Dedifferentiated amniotic fluid mesenchymal stem cell (primary cell): ENCODE measurements at regions not wholly inside any gene's neighbourhood (a gene's known extent, or its start where the extent isn't known, plus 50 kb on each side); places are given as distances from the start of the nearest gene placed in this dataset.
A peak's percentile ranks its signal among the peaks of the same experiment; 100 is the strongest.
"Not testable (repeated sequence)": the region's sequence is repeated elsewhere in the genome, so short reads cannot be mapped to it uniquely, and the experiment has no call there.

Experiments
- DNase-seq: peaks from one replicate; pipeline ENCODE4 v3.0.0-alpha.2; 2016; ENCODE audit errors: extremely low spot score

- no peak for DNase-seq
Measured at GRCh38 chr13:74248477-74248876, 114.3 kb upstream of the KLF12 start.

GRCh38 chr13:74246487-74246886 is 112.3 kb upstream of the KLF12 start:
- no peak for DNase-seq

- DNase-seq = no peak
Measured at GRCh38 chr13:74243637-74244526, 109.7 kb upstream of the KLF12 start.

- DNase-seq = not testable (repeated sequence)
Measured at GRCh38 chr13:74241343-74241742, 107.1 kb upstream of the KLF12 start.

- no peak for DNase-seq
Measured at GRCh38 chr13:74230984-74231501, 96.8 kb upstream of the KLF12 start.

GRCh38 chr13:74229242-74229641 is 95.0 kb upstream of the KLF12 start:
- no peak for DNase-seq

GRCh38 chr13:74227476-74228158 is 93.4 kb upstream of the KLF12 start:
- no peak for DNase-seq

- DNase-seq = no peak
Measured at GRCh38 chr13:74226791-74227475, 92.7 kb upstream of the KLF12 start.

- DNase-seq = no peak
Measured at GRCh38 chr13:74221752-74222151, 87.5 kb upstream of the KLF12 start.

GRCh38 chr13:74219566-74219965 is 85.4 kb upstream of the KLF12 start:
- DNase-seq = no peak

- no peak for DNase-seq
Measured at GRCh38 chr13:74218291-74218690, 84.1 kb upstream of the KLF12 start.

GRCh38 chr13:74217811-74218210 is 83.6 kb upstream of the KLF12 start:
- DNase-seq = peak; percentile 87

- DNase-seq = no peak
Measured at GRCh38 chr13:74215420-74215819, 81.2 kb upstream of the KLF12 start.

GRCh38 chr13:74214321-74214720 is 80.1 kb upstream of the KLF12 start:
- DNase-seq = no peak

- DNase-seq = peak; percentile 87
Measured at GRCh38 chr13:74210693-74211393, 76.6 kb upstream of the KLF12 start.

GRCh38 chr13:74206855-74207254 is 72.7 kb upstream of the KLF12 start:
- DNase-seq = no peak

GRCh38 chr13:74206061-74206561 is 71.9 kb upstream of the KLF12 start:
- DNase-seq = peak; percentile 82

- DNase-seq = no peak
Measured at GRCh38 chr13:74205313-74205690, 71.1 kb upstream of the KLF12 start.

GRCh38 chr13:74204602-74205312 is 70.6 kb upstream of the KLF12 start:
- DNase-seq = no peak

GRCh38 chr13:74203576-74203975 is 69.4 kb upstream of the KLF12 start:
- peak; percentile 61 for DNase-seq
